DND-41 (cell line): ENCODE measurements at regions not wholly inside any gene's neighbourhood (a gene's known extent, or its start where the extent isn't known, plus 50 kb on each side); places are given as distances from the start of the nearest gene placed in this dataset.

ENCODE experiments used
- EZH2 ChIP-seq: IDR thresholded peaks from 3 replicates; pipeline ENCODE4 v1.6.1; 2012; ENCODE audit warnings: borderline replicate concordance, low read depth, mild to moderate bottlenecking, moderate library complexity, low read length, inconsistent platforms; ENCODE audit not compliant: severe bottlenecking
- TF ChIP-seq, protein P1 (sequence below): IDR thresholded peaks from 2 replicates; pipeline ENCODE4 v1.5.1; 2012; ENCODE audit warnings: borderline replicate concordance, low read length, moderate library complexity, mild to moderate bottlenecking; ENCODE audit not compliant: poor library complexity, severe bottlenecking; ENCODE audit errors: extremely low read depth

DNA sequence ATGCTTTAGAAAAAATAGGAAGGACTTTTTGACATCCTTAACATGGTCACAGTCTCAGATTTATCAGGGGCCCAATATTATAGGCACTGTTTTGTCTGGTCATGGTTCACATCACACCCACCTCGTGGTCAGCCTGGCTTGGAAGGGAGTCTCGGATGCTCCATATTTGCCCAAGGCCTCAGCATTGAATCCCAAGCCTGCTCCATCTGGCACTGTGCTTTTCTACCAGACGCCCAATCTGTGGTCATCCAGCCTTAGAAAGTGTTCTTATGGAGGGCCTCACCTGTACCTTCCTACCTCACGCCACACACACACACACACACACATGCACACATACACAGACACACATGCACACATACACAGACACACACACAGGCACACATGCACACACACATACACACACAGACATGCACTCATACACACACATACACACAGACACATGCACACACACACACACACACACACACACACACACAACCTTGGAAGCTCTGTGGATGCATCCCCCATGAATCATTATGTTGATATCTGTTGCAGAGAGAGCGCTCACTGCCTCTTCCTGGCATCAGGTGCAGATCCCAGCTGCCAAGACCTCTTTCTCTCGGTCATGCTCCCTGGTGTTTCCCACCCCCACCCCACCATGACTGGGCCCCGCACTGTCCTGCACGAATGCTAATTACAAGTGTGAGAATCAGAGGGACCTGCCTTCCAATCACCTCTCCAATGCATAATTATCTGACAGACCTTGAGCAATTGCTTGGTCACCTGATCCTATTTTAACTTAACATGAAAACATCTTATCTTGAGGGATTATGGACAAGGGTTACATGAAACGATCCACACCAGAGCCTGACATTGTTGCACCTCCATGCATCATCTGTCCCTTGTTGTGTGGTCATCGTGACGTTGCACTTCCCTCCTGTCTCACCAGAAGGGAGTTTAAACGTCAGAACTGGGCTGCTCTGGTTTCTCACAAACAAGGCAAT is 122.7 kb upstream of the TMEM72 start:
- TF ChIP-seq, protein P1, sequence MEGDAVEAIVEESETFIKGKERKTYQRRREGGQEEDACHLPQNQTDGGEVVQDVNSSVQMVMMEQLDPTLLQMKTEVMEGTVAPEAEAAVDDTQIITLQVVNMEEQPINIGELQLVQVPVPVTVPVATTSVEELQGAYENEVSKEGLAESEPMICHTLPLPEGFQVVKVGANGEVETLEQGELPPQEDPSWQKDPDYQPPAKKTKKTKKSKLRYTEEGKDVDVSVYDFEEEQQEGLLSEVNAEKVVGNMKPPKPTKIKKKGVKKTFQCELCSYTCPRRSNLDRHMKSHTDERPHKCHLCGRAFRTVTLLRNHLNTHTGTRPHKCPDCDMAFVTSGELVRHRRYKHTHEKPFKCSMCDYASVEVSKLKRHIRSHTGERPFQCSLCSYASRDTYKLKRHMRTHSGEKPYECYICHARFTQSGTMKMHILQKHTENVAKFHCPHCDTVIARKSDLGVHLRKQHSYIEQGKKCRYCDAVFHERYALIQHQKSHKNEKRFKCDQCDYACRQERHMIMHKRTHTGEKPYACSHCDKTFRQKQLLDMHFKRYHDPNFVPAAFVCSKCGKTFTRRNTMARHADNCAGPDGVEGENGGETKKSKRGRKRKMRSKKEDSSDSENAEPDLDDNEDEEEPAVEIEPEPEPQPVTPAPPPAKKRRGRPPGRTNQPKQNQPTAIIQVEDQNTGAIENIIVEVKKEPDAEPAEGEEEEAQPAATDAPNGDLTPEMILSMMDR: no peak
- TF ChIP-seq EZH2: no peak
